Mucosa of descending colon (tissue), 3 donors: ENCODE measurements at regions not wholly inside any gene's neighbourhood (a gene's known extent, or its start where the extent isn't known, plus 50 kb on each side); places are given as distances from the start of the nearest gene placed in this dataset.

Experiments
- ATAC-seq: fragments of 200-7000 bp; cut with Tn5 transposase; one replicate; pipeline ENCODE4 v1.9.1; 2020; ENCODE audit warnings: mild to moderate bottlenecking, moderate library complexity
- DNase-seq, 3 donors: peaks; one replicate each; pipeline ENCODE4 v3.0.0-alpha.2; 2020
- H3K36me3 ChIP-seq: fragments of 200-600 bp; one replicate; pipeline ENCODE4 v1.8.0; 2021; ENCODE audit warnings: low read depth, mild to moderate bottlenecking
- H3K4me1 ChIP-seq: fragments of 200-600 bp; one replicate; pipeline ENCODE4 v1.8.0; 2021; ENCODE audit warnings: low read depth, mild to moderate bottlenecking
- H3K4me3 ChIP-seq: fragments of 200-600 bp; one replicate; pipeline ENCODE4 v1.8.0; 2021; ENCODE audit warnings: mild to moderate bottlenecking
- H3K9me3 ChIP-seq: fragments of 200-600 bp; one replicate; pipeline ENCODE4 v1.8.0; 2021; ENCODE audit warnings: mild to moderate bottlenecking
- CTCF ChIP-seq: fragments of 200-600 bp; IDR thresholded peaks from one replicate; pipeline ENCODE4 v1.8.0; 2022; ENCODE audit warnings: antibody characterized with exemption, mild to moderate bottlenecking
- intact Hi-C, 2 donors: fragments of 100-400 bp; cut with DNase I in 1 of 2; cut with micrococcal nuclease in 1 of 2; formaldehyde crosslinking; loops; one replicate each; pipeline versions ENCODE4 v1.11.0 to v1.11.1; 2022; cut with DNase I, micrococcal nuclease
- donor health status: DM: no; HTN: no; CAD: no; lungs with moderate emphysema.
- donor health status: DM: no; HTN: no; CAD: no.
- donor health status: DM: no; HTN: yes; CAD: no.

GRCh38 chr7:124597509-124597908 is 168.1 kb downstream of the GPR37 start:
- intact Hi-C loops = no loop called here
- TF ChIP-seq CTCF = no peak
- H3K36me3 ChIP-seq = no peaks in the 10 kb centered on the region

GRCh38 chr7:124596881-124597280 is 168.7 kb downstream of the GPR37 start:
- Histone ChIP-seq H3K4me3 (no peak overlapping the region), H3K9me3 (no peaks in the 10 kb centered on the region), H3K36me3 (no peaks in the 10 kb centered on the region), H3K4me1 (no peaks in the 10 kb centered on the region)
- no peak for ATAC-seq
- DNase-seq = no peak
- intact Hi-C loops = no loop called here
- TF ChIP-seq CTCF = no peak

More at GRCh38 chr7:124597509-124597908, 168.1 kb downstream of the GPR37 start:
- DNase-seq (no peak), ATAC-seq (no peak)
- Histone ChIP-seq H3K4me3 (no peak overlapping the region), H3K4me1 (no peaks in the 10 kb centered on the region), H3K9me3 (no peaks in the 10 kb centered on the region)

GRCh38 chr7:124590814-124591213 is 174.8 kb downstream of the GPR37 start:
- no peak for TF ChIP-seq CTCF
- intact Hi-C loops = no loop called here
- DNase-seq (no peak), ATAC-seq (no peak)
- Histone ChIP-seq H3K36me3 (no peaks in the 10 kb centered on the region), H3K9me3 (no peaks in the 10 kb centered on the region), H3K4me3 (no peak overlapping the region), H3K4me1 (no peaks in the 10 kb centered on the region)

GRCh38 chr7:124577256-124577655 is 188.3 kb downstream of the GPR37 start:
- no peak for TF ChIP-seq CTCF
- DNase-seq (no peak), ATAC-seq (no peak)
- H3K4me3 ChIP-seq = no peak overlapping the region
- intact Hi-C loops = no loop called here
- no peaks in the 10 kb centered on the region for H3K9me3 ChIP-seq
- H3K36me3 ChIP-seq = no peaks in the 10 kb centered on the region
- H3K4me1 ChIP-seq = no peaks in the 10 kb centered on the region

- Histone ChIP-seq H3K4me3 (no peak overlapping the region), H3K4me1 (no peaks in the 10 kb centered on the region), H3K9me3 (no peaks in the 10 kb centered on the region), H3K36me3 (no peaks in the 10 kb centered on the region)
- no peak for TF ChIP-seq CTCF
- ATAC-seq (no peak), DNase-seq (no peak)
- intact Hi-C loops = no loop called here
Observed at GRCh38 chr7:124575176-124575575, 190.4 kb downstream of the GPR37 start.

- no peaks in the 10 kb centered on the region for H3K36me3 ChIP-seq
- no peak for DNase-seq
- intact Hi-C loops = no loop called here
- no peak for TF ChIP-seq CTCF
- H3K9me3 ChIP-seq = no peaks in the 10 kb centered on the region
- H3K4me1 ChIP-seq = no peaks in the 10 kb centered on the region
- no peak for ATAC-seq
- no peak overlapping the region for H3K4me3 ChIP-seq
Observed at GRCh38 chr7:124570558-124570957, 195.0 kb downstream of the GPR37 start.
